Liver (tissue), 3 donors: ENCODE measurements at regions not wholly inside any gene's neighbourhood (a gene's known extent, or its start where the extent isn't known, plus 50 kb on each side); places are given as distances from the start of the nearest gene placed in this dataset.

Experiments used
- EGR1 ChIP-seq, 2 donors: IDR thresholded peaks; 2 replicates each; pipeline ENCODE4 v1.6.1; 2016 to 2018; ENCODE audit warnings: antibody characterized with exemption in 2 of 2, low read depth in 2 of 2
- FOXA1 ChIP-seq: IDR thresholded peaks from 2 replicates; pipeline ENCODE4 v1.6.1; 2016; ENCODE audit warnings: antibody characterized with exemption
- GABPA ChIP-seq, 2 donors: IDR thresholded peaks in 1 of 2; conservative IDR thresholded peaks in 1 of 2; 2 replicates each; pipeline ENCODE4 v1.6.1; 2016; ENCODE audit warnings: antibody characterized with exemption in 2 of 2, mild to moderate bottlenecking in 1 of 2, moderate library complexity in 1 of 2
- HNF4G ChIP-seq: IDR thresholded peaks from 2 replicates; pipeline ENCODE4 v1.6.1; 2016; ENCODE audit warnings: antibody characterized with exemption
- JUND ChIP-seq, 2 donors: IDR thresholded peaks; 2 replicates each; pipeline ENCODE4 v1.6.1; 2016; ENCODE audit warnings: antibody characterized with exemption in 2 of 2
- RAD21 ChIP-seq, 2 donors: IDR thresholded peaks; 2 replicates each; pipeline ENCODE4 v1.6.1; 2016; ENCODE audit warnings: antibody characterized with exemption in 2 of 2, mild to moderate bottlenecking in 2 of 2
- SP1 ChIP-seq: IDR thresholded peaks from 2 replicates; pipeline ENCODE4 v1.6.1; 2018; ENCODE audit warnings: antibody characterized with exemption, mild to moderate bottlenecking
- TAF1 ChIP-seq: conservative IDR thresholded peaks from 2 replicates; pipeline ENCODE4 v1.6.1; 2016; ENCODE audit warnings: antibody characterized with exemption, mild to moderate bottlenecking
- YY1 ChIP-seq: IDR thresholded peaks from 2 replicates; pipeline ENCODE4 v1.6.1; 2016; ENCODE audit warnings: antibody characterized with exemption, mild to moderate bottlenecking
- TF ChIP-seq, protein P1 (sequence below): fragments of 150-350 bp; IDR thresholded peaks from 2 replicates; pipeline ENCODE4 v1.5.1; 2017; ENCODE audit warnings: improper control_type of control experiment, low read depth, low read length; ENCODE audit not compliant: missing input control
- TF ChIP-seq, protein P2 (sequence below): IDR thresholded peaks from 2 replicates; pipeline ENCODE4 v1.6.1; 2016; ENCODE audit warnings: antibody characterized with exemption, mild to moderate bottlenecking
- TF ChIP-seq, protein P3 (sequence below): IDR thresholded peaks from 2 replicates; pipeline ENCODE4 v1.6.1; 2016; ENCODE audit warnings: antibody characterized with exemption
- TF ChIP-seq, protein P4 (sequence below): IDR thresholded peaks from 2 replicates; pipeline ENCODE4 v1.6.1; 2016; ENCODE audit warnings: antibody characterized with exemption
- TF ChIP-seq, protein P5 (sequence below): IDR thresholded peaks from 2 replicates; pipeline ENCODE4 v1.6.1; 2016; ENCODE audit warnings: antibody characterized with exemption
- donor health status: healthy.
- donor health status: healthy.

DNA sequence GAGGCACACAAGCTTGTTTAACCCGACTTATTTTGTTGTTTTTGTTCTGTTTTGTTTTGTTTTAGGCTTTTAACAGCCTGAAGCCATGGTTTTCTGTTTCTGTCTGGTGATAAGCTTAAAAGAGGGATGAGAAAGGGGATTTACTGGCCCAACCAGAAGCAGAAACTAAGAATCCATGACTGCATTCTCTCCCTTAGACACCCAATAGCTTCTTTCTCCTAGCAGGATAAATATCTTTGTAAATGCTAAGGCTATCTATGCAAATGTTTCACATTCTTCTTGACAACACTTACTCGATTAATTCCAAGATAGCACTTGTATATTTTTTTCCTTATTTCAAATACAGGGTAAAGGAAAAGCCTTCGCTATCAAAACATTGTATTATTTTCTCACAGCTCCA lies 53.7 kb upstream of the SMAD1 start:
- TF ChIP-seq RAD21 (IDR thresholded peaks at IDR 0.05) (no peak), JUND (IDR thresholded peaks at IDR 0.05) (no peak), SP1 (no peak), YY1 (no peak), GABPA (IDR thresholded peaks at IDR 0.05 in 1 of 2, conservative IDR thresholded peaks at IDR 0.05 in 1 of 2) (no peak), TAF1 (no peak), HNF4G (no peak), FOXA1 (no peak), EGR1 (IDR thresholded peaks at IDR 0.05; ENCODE audit: low read depth in 2 of 2) (no peak)
- TF ChIP-seq, protein P1, sequence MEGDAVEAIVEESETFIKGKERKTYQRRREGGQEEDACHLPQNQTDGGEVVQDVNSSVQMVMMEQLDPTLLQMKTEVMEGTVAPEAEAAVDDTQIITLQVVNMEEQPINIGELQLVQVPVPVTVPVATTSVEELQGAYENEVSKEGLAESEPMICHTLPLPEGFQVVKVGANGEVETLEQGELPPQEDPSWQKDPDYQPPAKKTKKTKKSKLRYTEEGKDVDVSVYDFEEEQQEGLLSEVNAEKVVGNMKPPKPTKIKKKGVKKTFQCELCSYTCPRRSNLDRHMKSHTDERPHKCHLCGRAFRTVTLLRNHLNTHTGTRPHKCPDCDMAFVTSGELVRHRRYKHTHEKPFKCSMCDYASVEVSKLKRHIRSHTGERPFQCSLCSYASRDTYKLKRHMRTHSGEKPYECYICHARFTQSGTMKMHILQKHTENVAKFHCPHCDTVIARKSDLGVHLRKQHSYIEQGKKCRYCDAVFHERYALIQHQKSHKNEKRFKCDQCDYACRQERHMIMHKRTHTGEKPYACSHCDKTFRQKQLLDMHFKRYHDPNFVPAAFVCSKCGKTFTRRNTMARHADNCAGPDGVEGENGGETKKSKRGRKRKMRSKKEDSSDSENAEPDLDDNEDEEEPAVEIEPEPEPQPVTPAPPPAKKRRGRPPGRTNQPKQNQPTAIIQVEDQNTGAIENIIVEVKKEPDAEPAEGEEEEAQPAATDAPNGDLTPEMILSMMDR, result no peak
- TF ChIP-seq, protein P2, sequence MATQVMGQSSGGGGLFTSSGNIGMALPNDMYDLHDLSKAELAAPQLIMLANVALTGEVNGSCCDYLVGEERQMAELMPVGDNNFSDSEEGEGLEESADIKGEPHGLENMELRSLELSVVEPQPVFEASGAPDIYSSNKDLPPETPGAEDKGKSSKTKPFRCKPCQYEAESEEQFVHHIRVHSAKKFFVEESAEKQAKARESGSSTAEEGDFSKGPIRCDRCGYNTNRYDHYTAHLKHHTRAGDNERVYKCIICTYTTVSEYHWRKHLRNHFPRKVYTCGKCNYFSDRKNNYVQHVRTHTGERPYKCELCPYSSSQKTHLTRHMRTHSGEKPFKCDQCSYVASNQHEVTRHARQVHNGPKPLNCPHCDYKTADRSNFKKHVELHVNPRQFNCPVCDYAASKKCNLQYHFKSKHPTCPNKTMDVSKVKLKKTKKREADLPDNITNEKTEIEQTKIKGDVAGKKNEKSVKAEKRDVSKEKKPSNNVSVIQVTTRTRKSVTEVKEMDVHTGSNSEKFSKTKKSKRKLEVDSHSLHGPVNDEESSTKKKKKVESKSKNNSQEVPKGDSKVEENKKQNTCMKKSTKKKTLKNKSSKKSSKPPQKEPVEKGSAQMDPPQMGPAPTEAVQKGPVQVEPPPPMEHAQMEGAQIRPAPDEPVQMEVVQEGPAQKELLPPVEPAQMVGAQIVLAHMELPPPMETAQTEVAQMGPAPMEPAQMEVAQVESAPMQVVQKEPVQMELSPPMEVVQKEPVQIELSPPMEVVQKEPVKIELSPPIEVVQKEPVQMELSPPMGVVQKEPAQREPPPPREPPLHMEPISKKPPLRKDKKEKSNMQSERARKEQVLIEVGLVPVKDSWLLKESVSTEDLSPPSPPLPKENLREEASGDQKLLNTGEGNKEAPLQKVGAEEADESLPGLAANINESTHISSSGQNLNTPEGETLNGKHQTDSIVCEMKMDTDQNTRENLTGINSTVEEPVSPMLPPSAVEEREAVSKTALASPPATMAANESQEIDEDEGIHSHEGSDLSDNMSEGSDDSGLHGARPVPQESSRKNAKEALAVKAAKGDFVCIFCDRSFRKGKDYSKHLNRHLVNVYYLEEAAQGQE, result no peak
- TF ChIP-seq, protein P3, sequence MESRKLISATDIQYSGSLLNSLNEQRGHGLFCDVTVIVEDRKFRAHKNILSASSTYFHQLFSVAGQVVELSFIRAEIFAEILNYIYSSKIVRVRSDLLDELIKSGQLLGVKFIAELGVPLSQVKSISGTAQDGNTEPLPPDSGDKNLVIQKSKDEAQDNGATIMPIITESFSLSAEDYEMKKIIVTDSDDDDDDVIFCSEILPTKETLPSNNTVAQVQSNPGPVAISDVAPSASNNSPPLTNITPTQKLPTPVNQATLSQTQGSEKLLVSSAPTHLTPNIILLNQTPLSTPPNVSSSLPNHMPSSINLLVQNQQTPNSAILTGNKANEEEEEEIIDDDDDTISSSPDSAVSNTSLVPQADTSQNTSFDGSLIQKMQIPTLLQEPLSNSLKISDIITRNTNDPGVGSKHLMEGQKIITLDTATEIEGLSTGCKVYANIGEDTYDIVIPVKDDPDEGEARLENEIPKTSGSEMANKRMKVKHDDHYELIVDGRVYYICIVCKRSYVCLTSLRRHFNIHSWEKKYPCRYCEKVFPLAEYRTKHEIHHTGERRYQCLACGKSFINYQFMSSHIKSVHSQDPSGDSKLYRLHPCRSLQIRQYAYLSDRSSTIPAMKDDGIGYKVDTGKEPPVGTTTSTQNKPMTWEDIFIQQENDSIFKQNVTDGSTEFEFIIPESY, result no peak
- TF ChIP-seq, protein P4, sequence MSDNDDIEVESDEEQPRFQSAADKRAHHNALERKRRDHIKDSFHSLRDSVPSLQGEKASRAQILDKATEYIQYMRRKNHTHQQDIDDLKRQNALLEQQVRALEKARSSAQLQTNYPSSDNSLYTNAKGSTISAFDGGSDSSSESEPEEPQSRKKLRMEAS, result no peak
- TF ChIP-seq, protein P5, sequence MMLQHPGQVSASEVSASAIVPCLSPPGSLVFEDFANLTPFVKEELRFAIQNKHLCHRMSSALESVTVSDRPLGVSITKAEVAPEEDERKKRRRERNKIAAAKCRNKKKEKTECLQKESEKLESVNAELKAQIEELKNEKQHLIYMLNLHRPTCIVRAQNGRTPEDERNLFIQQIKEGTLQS, result no peak
